ENCODE measurements at regions not wholly inside any gene's neighbourhood (a gene's known extent, or its start where the extent isn't known, plus 50 kb on each side); places are given as distances from the start of the nearest gene placed in this dataset.

DNA sequence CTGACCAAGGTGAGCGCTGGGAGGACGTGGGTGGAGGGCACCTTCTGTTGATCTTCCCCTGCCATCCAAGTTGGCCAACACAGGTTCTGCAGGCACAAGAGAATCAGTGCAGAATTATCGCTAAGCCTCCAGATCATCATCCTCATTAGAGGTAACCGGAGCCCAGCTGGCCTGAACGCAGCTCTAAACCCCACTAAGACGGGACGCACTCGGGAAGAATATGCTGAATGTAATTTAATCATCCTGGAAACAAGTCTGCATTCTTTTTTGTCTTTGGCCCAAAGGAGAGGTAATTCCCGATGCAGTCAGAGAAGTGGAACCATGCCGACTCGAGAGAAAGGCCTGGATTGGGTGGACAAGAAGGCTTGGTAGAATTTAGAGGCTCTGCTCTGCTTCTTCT is 111.0 kb upstream of the GSC start:
- TF ChIP-seq, protein P1, sequence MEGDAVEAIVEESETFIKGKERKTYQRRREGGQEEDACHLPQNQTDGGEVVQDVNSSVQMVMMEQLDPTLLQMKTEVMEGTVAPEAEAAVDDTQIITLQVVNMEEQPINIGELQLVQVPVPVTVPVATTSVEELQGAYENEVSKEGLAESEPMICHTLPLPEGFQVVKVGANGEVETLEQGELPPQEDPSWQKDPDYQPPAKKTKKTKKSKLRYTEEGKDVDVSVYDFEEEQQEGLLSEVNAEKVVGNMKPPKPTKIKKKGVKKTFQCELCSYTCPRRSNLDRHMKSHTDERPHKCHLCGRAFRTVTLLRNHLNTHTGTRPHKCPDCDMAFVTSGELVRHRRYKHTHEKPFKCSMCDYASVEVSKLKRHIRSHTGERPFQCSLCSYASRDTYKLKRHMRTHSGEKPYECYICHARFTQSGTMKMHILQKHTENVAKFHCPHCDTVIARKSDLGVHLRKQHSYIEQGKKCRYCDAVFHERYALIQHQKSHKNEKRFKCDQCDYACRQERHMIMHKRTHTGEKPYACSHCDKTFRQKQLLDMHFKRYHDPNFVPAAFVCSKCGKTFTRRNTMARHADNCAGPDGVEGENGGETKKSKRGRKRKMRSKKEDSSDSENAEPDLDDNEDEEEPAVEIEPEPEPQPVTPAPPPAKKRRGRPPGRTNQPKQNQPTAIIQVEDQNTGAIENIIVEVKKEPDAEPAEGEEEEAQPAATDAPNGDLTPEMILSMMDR (IDR thresholded peaks at IDR 0.05) = no peak
- no peak for TF ChIP-seq POLR2A (IDR thresholded peaks at IDR 0.05)
